ENCODE measurements at regions not wholly inside any gene's neighbourhood (a gene's known extent, or its start where the extent isn't known, plus 50 kb on each side); places are given as distances from the start of the nearest gene placed in this dataset.
"Not testable (repeated sequence)": the region's sequence is repeated elsewhere in the genome, so short reads cannot be mapped to it uniquely, and the experiment has no call there.

- TF ChIP-seq CTCF (conservative IDR thresholded peaks at IDR 0.05); ZFX (IDR thresholded peaks at IDR 0.05): not testable (repeated sequence)
Measured at GRCh38 chr6:3672339-3672738, 79.2 kb downstream of the PXDC1 start.
